Hematopoietic multipotent progenitor cell treated with erythropoietin and hydrocortisone succinate and interleukin-3 and kit ligand, for 17 days (in vitro differentiated cells): ENCODE measurements at regions not wholly inside any gene's neighbourhood (a gene's known extent, or its start where the extent isn't known, plus 50 kb on each side); places are given as distances from the start of the nearest gene placed in this dataset.
"Not testable (repeated sequence)": the region's sequence is repeated elsewhere in the genome, so short reads cannot be mapped to it uniquely, and the experiment has no call there.

ENCODE experiments used
- DNase-seq: peaks from one replicate; pipeline ENCODE4 v3.0.0-alpha.2; 2015; ENCODE audit warnings: low spot score

DNA sequence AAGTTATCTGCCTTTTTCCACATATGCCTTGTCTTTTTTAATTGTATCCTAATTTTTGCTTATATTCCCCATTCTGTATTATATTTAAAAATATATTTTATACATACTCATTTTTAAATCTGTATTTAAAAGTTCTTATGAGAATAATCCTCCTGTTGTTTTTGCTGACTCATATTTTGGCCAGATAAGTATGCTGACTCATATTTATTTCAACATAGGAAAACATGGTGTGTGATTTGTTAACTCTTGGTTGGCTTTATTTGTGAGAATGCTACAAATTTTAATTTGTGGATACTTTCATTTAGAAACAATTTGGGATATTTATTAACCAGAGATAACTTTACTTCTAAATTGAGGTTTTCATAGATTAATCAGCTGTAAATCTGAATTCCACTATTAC, 587.7 kb downstream of the CPS1 start:
- no peak for DNase-seq

- no peak for DNase-seq
Observed at GRCh38 chr2:211144974-211145665, 588.7 kb downstream of the CPS1 start.

- no peak for DNase-seq
Observed at GRCh38 chr2:211149731-211150130, 593.3 kb downstream of the CPS1 start.

GRCh38 chr2:211157211-211157610, 600.8 kb downstream of the CPS1 start:
- DNase-seq, result no peak

DNA sequence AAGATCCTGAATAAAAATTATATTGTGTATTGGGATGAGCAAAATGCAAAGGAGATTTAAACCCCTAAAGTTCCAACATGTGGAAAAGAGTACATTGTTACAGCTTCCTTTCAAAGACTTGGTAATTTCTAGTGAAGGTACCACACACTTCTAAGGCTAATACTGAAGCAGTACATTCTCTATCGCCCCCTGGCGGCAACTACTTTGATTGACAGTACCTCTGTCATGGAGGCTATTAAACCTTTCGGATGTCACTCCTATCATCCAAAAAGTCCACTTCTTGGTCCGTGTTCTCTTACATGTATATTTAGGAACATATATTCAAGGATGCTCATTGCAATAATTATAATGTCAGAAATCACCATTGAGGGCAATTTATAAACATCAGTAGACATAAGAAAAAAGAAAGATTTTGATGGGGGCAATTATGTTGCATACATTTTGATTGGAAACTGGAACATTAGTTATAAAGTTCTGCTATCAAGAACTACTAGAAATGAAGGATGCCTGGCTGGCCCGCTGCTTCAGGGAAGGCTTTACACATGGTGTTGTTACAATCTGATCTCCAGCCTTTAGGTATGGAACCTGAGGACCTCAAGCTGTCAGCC, 601.6 kb downstream of the CPS1 start:
- DNase-seq, result peak; percentile 66

- no peak for DNase-seq
Observed at GRCh38 chr2:211159972-211160371, 603.6 kb downstream of the CPS1 start.

DNA sequence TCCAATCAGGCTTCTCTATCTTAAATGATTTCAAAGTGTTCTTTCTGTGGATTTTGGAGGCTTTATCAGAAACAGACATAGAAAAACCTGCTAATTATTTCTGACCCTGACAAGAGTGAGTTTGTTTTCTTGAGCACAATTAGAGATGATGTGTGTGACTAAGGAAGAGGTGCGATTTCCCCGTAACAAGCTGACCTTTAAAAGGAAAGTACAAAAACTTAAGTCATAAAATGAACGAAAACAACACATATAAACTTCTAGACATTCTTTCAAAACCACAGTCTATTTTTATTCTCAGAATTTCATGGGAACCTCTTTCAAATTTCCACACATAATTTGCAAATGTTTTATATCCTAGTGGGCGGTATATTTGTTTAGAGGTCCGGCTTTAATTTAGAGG, 604.8 kb downstream of the CPS1 start:
- no peak for DNase-seq

GRCh38 chr2:211162911-211163310, 606.5 kb downstream of the CPS1 start:
- no peak for DNase-seq

DNA sequence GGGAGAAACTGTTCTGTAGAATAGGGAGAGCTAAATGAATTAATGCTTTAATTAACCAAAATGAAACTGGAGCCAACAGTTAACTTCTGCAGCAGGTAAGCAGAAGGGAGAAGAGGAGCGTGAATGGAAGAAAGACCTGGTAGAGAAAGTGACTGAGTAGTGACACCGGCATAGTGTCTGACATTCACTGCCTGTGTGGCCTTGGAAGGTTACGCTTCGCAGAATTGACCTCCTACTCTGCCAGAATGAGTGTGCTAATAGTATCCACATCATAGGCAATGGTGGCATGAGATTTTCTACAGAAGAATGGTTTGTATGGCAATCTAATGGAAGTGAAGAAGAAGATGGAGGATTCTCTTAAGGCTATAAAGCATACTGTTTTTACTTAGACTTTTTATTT, 614.4 kb downstream of the CPS1 start:
- no peak for DNase-seq

DNA sequence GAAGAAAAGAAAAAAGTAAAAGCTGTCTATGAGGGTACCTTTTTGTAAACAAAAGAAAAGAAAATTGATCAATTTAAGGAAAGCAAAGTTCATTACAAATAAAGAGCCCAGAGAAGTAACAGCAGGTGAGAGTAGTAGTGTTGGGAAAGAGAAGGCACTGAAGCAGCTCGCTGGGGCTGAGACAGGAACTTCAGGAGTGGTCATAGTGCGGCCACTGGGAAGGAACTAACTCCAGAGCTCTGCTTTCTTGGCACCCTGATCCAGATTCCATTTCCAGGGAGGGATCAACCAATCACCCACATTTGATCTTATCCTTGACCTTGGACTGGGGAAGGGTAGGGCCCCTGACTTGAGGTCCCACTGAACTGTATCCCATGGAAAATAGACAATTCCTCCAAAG, 617.6 kb downstream of the CPS1 start:
- DNase-seq, result no peak

- DNase-seq, result no peak
Observed at GRCh38 chr2:211174631-211175030, 618.2 kb downstream of the CPS1 start.

GRCh38 chr2:211175956-211176355, 619.6 kb downstream of the CPS1 start:
- no peak for DNase-seq

- no peak for DNase-seq
Observed at GRCh38 chr2:211176514-211177141, 620.2 kb downstream of the CPS1 start.

GRCh38 chr2:211181626-211182025, 625.2 kb downstream of the CPS1 start:
- DNase-seq, result no peak

- no peak for DNase-seq
Observed at GRCh38 chr2:211187602-211188001, 631.2 kb downstream of the CPS1 start.

GRCh38 chr2:211203986-211204385, 647.6 kb downstream of the CPS1 start:
- no peak for DNase-seq

DNA sequence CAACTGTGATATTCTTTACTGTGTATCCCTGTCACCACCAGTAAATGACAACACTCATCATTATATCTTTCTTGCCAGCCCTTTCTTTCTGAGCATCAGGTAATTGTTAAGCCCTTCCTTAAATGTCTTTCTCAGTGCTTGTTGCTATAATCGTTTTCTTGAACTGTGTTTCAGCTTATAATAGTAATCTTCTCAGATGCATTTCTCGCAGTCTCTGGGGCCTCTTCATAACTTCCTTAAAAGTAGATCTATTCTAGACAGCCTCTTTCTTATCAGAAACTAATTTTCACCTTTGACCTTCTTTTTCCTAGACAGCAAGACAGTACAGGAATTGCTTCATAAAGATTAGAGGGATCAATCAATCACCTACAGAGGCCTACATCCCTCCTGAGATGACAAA, 648.1 kb downstream of the CPS1 start:
- no peak for DNase-seq

GRCh38 chr2:211204902-211205301, 648.5 kb downstream of the CPS1 start:
- DNase-seq, result no peak

DNA sequence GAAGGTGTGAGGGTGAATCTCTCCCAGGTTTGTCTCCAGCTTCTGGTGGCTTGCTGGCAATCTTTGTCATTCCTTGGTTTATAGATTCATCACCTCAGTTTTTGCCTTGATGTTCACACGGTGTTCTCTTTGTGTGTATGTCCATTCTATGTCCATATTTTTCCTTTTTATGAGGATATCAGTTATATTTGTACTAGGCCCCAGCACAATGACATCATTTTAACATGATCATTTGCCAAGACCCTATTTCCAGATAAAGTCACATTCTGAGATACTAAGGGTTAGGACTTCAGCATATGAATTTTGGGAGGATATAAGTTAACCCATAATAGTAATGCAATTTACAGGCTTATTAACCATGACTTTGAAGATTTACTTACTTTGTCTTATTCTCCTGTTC, 649.0 kb downstream of the CPS1 start:
- DNase-seq, result no peak

GRCh38 chr2:211205836-211206235, 649.4 kb downstream of the CPS1 start:
- no peak for DNase-seq

- DNase-seq, result no peak
Observed at GRCh38 chr2:211216221-211216620, 659.8 kb downstream of the CPS1 start.

DNA sequence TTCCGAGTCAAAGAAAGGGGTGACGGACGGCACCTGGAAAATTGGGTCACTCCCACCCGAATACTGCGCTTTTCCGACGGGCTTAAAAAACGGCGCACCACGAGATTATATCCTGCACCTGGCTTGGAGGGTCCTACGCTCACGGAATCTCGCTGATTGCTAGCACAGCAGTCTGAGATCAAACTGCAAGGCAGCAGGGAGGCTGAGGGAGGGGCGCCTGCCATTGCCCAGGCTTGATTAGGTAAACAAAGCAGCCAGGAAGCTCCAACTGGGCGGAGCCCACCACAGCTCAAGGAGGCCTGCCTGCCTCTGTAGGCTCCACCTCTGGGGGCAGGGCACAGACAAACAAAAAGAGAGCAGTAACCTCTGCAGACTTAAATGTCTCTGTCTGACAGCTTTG, 663.1 kb downstream of the CPS1 start:
- DNase-seq, result not testable (repeated sequence)

GRCh38 chr2:211225784-211226183, 669.4 kb downstream of the CPS1 start:
- no peak for DNase-seq

DNA sequence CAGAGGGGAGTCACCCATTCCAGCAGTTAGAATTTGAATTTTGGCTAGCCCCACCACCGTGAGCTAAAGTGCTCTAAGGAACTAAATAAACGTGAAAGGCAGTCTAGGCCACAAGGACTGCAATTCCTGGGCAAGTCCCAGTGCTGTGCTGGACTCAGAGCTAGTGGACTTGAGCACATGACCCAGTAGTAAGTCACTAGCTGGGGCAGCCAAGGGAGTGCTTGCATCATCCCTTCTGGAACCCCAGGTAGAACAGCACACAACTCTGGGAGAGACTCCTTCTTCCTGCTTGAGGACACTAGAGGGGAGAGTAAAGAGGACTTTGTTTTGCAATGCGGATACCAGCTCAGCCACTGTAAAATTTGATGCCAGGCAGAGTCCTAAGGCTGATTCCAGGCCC, 672.2 kb downstream of the CPS1 start:
- no peak for DNase-seq
